ENCODE measurements at regions not wholly inside any gene's neighbourhood (a gene's known extent, or its start where the extent isn't known, plus 50 kb on each side); places are given as distances from the start of the nearest gene placed in this dataset.

DNA sequence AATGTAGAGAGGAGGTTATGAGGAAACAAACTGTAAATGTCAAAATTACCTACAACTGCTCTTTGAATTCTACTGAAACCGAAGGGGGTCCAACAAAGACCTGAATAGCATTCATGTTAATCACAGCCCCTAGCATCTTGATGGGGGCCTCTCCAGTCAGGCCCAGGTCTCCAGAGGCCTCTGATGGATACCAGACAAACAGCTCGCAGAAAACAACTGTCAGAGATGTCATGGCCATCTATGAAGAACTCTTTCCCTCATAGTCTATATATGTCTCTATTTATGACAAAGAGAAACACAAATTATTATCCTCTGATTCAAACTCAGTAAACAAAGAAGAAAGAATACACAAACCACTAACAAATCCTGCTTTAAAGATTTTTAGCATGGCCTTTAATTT is 432.6 kb downstream of the CAAP1 start:
- TF ChIP-seq EZH2 (IDR thresholded peaks at IDR 0.05; ENCODE audit: insufficient read depth, poor library complexity, severe bottlenecking) (no peak), EZH2phosphoT487 (IDR thresholded peaks at IDR 0.05; ENCODE audit: insufficient read depth, low read depth) (no peak)
